ENCODE measurements at regions not wholly inside any gene's neighbourhood (a gene's known extent, or its start where the extent isn't known, plus 50 kb on each side); places are given as distances from the start of the nearest gene placed in this dataset.

DNA sequence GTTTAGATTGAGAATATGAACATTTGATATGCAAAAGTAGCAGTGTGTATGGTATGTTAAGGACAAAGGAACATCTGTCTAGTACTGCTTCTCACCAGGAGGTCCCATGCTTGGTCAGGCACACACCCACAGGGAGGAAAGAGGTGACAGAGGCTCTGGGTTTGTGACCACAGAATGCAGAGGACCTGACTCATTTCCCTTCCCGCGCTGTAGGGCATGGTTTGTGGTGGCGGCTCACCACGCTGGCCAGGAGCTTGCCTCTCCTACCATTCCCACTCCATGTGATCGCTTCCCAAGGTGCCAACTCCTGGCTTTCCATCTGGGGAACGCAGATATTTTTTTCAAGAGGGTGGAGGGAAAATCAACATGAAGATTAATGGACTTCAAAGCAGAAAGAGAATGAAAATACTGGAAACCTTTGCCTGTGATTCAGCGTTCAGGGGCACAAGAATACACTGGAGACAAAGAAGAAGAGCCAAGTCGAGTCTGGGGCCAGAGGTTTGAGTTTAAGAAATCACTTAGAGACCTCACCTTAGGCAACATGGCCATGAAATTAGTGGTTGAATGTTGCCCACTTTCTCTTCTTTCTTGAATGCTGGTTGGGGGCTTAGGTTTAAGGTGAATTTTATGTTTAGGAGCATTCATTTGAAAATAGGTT, 477.8 kb downstream of the CCDC171 start (continued):
- TF ChIP-seq, protein P1, sequence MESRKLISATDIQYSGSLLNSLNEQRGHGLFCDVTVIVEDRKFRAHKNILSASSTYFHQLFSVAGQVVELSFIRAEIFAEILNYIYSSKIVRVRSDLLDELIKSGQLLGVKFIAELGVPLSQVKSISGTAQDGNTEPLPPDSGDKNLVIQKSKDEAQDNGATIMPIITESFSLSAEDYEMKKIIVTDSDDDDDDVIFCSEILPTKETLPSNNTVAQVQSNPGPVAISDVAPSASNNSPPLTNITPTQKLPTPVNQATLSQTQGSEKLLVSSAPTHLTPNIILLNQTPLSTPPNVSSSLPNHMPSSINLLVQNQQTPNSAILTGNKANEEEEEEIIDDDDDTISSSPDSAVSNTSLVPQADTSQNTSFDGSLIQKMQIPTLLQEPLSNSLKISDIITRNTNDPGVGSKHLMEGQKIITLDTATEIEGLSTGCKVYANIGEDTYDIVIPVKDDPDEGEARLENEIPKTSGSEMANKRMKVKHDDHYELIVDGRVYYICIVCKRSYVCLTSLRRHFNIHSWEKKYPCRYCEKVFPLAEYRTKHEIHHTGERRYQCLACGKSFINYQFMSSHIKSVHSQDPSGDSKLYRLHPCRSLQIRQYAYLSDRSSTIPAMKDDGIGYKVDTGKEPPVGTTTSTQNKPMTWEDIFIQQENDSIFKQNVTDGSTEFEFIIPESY (IDR thresholded peaks at IDR 0.05; ENCODE audit: extremely low read depth, insufficient replicate concordance, low read length), result no peak
- TF ChIP-seq FOSL1 (IDR thresholded peaks at IDR 0.05; ENCODE audit: low read depth), result peak; percentile 74

DNA sequence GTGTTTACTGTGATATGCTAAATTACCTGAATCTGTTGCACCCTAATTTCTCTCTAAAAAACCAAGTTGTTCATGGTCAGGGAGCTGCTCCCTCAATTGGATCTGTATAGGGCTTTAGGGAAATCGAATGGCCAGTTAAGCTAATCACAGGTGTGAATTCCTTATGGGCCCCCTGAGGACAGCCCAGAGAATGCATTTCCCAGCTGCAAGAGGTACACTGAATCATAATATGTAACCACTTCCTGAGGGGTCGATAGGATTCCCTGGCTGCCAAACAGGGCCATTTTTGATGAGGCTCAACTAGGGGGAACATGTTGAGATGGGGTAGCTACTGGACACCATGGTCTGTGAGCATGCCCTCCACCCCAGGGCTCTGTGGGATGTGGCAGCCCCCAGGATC, 478.6 kb downstream of the CCDC171 start:
- POLR2A ChIA-PET, result no interaction called here
- H3K9me3 ChIP-seq (ENCODE audit: control insufficient read depth in 1 of 2, insufficient read depth in 1 of 2, low read depth in 1 of 2, low read length in 2 of 2), result no peaks in the 10 kb centered on the region
- CTCF ChIA-PET, result interaction anchor here (1.3 kb wide), 1 partner anchor 8 kb away, joined by 5 read pairs; no protein-coding TSS in a partner anchor

More for the DNA sequence above, 478.6 kb downstream of the CCDC171 start:
- Histone ChIP-seq H3K9ac (ENCODE audit: low read length) (no peak overlapping the region), H3K9me2 (ENCODE audit: insufficient read depth) (no peaks in the 10 kb centered on the region), H3K79me2 (ENCODE audit: insufficient read depth, low read length) (no peaks in the 10 kb centered on the region), H2AFZ (ENCODE audit: low read depth, low read length, poor library complexity, severe bottlenecking) (no peak overlapping the region), H3K4me3 (replicated peaks in 1 of 2; ENCODE audit: low read depth in 1 of 2, low read length in 2 of 2) (no peak overlapping the region), H3K4me2 (ENCODE audit: low read length) (no peak overlapping the region), H3K27me3 (ENCODE audit: insufficient read depth, low read length) (no peaks in the 10 kb centered on the region), H3K27ac (ENCODE audit: low read depth, low read length) (no peak overlapping the region), H3K36me3 (ENCODE audit: control insufficient read depth in 1 of 2, insufficient read depth in 2 of 2, low read length in 2 of 2) (no peaks in the 10 kb centered on the region), H4K20me1 (ENCODE audit: insufficient read depth) (no peaks in the 10 kb centered on the region), H3K4me1 (ENCODE audit: control insufficient read depth in 1 of 2, insufficient read depth in 2 of 2, low read length in 2 of 2) (peaks cover 10 to 38% of the 10 kb centered on the region in 2 experiments)
- no TSS peak for BruUV-seq (replicated peaks)
- ATAC-seq (no peak), DNase-seq (ENCODE audit: low read depth, low spot score) (no peak)
- TF ChIP-seq, protein P2, sequence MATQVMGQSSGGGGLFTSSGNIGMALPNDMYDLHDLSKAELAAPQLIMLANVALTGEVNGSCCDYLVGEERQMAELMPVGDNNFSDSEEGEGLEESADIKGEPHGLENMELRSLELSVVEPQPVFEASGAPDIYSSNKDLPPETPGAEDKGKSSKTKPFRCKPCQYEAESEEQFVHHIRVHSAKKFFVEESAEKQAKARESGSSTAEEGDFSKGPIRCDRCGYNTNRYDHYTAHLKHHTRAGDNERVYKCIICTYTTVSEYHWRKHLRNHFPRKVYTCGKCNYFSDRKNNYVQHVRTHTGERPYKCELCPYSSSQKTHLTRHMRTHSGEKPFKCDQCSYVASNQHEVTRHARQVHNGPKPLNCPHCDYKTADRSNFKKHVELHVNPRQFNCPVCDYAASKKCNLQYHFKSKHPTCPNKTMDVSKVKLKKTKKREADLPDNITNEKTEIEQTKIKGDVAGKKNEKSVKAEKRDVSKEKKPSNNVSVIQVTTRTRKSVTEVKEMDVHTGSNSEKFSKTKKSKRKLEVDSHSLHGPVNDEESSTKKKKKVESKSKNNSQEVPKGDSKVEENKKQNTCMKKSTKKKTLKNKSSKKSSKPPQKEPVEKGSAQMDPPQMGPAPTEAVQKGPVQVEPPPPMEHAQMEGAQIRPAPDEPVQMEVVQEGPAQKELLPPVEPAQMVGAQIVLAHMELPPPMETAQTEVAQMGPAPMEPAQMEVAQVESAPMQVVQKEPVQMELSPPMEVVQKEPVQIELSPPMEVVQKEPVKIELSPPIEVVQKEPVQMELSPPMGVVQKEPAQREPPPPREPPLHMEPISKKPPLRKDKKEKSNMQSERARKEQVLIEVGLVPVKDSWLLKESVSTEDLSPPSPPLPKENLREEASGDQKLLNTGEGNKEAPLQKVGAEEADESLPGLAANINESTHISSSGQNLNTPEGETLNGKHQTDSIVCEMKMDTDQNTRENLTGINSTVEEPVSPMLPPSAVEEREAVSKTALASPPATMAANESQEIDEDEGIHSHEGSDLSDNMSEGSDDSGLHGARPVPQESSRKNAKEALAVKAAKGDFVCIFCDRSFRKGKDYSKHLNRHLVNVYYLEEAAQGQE (IDR thresholded peaks at IDR 0.05; ENCODE audit: low read depth), result no peak
- TF ChIP-seq YY1 (IDR thresholded peaks at IDR 0.05; ENCODE audit: extremely low read depth, insufficient replicate concordance, low read depth, low read length), result no peak
- RAD21 ChIA-PET (ENCODE audit: low non-redundant PET in 1 of 2, low total read pairs in 2 of 2, uncharacterized antibody in 2 of 2, unreplicated experiment in 2 of 2), result no interaction called here
- intact Hi-C loops (cut with micrococcal nuclease), result loop anchor here (10.0 kb wide), 1 partner anchor 63 kb away; no protein-coding TSS in a partner anchor
